Neutrophil (primary cell): ENCODE measurements at regions not wholly inside any gene's neighbourhood (a gene's known extent, or its start where the extent isn't known, plus 50 kb on each side); places are given as distances from the start of the nearest gene placed in this dataset.

ENCODE experiments used
- H3K27ac ChIP-seq: fragments of 200-600 bp; sonication (generic); 2 replicates; pipeline ENCODE4 v1.5.1; 2016; ENCODE audit warnings: mild to moderate bottlenecking, moderate library complexity
- H3K27me3 ChIP-seq: fragments of 200-600 bp; sonication (generic); 2 replicates; pipeline ENCODE4 v1.6.0; 2016; ENCODE audit warnings: mild to moderate bottlenecking
- H3K36me3 ChIP-seq: fragments of 200-600 bp; sonication (generic); 2 replicates; pipeline ENCODE4 v1.5.1; 2017
- H3K4me1 ChIP-seq, 2 experiments: fragments of 200-600 bp in 1 of 2; sonication (generic) in 1 of 2; 1 replicate in 1 of 2; 2 replicates in 1 of 2; pipeline versions ENCODE4 v1.5.1 to v1.6.1; 2013 to 2016; ENCODE audit warnings: low read depth in 1 of 2, low read length in 1 of 2, mild to moderate bottlenecking in 1 of 2, moderate library complexity in 1 of 2; ENCODE audit not compliant: control insufficient read depth in 1 of 2, insufficient read depth in 1 of 2
- H3K4me3 ChIP-seq, 2 experiments: fragments of 200-600 bp in 1 of 2; sonication (generic) in 1 of 2; 1 replicate in 1 of 2; 2 replicates in 1 of 2; pipeline ENCODE4 v1.5.1; 2013 to 2016; ENCODE audit warnings: low read depth in 1 of 2, low read length in 1 of 2, mild to moderate bottlenecking in 1 of 2, moderate library complexity in 1 of 2
- H3K9me3 ChIP-seq: fragments of 200-600 bp; sonication (generic); 2 replicates; pipeline ENCODE4 v1.5.1; 2016
- TF ChIP-seq, protein P1 (sequence below): fragments of 200-600 bp; sonication (generic); IDR thresholded peaks from 2 replicates; pipeline ENCODE4 v1.5.1; 2016; ENCODE audit warnings: antibody characterized with exemption

DNA sequence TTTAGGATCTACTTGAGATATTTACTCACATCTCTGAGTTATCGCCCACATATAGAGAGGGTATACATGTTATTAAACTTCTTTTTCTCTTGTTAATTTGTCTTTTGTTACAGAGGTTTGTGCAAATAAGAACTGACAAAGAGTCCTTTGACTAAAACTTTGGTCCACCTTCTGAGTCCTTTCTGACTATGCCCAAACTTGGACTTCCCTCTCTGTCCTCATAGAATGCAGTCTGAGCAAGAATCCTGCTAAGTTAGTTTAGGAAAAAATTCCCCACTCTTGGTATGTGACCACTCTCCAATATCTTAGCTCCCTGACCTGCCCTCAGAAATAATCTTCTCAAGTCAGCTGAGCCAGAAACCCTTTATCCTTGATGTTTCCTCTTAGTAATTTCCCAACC lies 257.5 kb upstream of the REG3G start:
- Histone ChIP-seq H3K36me3 (no peaks in the 10 kb centered on the region), H3K27ac (no peak overlapping the region), H3K4me3 (no peak overlapping the region), H3K27me3 (no peaks in the 10 kb centered on the region), H3K4me1 (no peaks in the 10 kb centered on the region), H3K9me3 (no peaks in the 10 kb centered on the region)
- TF ChIP-seq, protein P1, sequence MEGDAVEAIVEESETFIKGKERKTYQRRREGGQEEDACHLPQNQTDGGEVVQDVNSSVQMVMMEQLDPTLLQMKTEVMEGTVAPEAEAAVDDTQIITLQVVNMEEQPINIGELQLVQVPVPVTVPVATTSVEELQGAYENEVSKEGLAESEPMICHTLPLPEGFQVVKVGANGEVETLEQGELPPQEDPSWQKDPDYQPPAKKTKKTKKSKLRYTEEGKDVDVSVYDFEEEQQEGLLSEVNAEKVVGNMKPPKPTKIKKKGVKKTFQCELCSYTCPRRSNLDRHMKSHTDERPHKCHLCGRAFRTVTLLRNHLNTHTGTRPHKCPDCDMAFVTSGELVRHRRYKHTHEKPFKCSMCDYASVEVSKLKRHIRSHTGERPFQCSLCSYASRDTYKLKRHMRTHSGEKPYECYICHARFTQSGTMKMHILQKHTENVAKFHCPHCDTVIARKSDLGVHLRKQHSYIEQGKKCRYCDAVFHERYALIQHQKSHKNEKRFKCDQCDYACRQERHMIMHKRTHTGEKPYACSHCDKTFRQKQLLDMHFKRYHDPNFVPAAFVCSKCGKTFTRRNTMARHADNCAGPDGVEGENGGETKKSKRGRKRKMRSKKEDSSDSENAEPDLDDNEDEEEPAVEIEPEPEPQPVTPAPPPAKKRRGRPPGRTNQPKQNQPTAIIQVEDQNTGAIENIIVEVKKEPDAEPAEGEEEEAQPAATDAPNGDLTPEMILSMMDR = no peak

DNA sequence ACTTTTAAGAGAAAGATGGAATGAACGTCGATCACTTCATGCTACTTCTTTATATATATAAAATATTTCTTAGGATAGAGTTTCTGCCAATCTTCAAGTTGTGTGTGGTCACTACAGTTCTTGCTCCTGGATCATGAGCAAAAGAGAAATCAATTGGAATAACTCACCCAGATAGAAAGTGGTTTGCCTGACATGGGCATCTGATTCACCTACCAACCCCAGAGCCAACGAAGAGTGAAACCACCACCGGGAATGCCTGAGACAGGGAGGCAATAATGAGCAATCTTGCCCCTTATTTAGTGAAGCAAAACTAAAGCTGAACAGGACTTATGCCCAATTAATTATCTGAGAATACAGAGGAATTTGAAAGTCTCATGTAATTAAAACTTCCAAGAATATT lies 250.2 kb upstream of the REG3G start:
- Histone ChIP-seq H3K27ac (no peak overlapping the region), H3K4me1 (no peaks in the 10 kb centered on the region), H3K9me3 (no peaks in the 10 kb centered on the region), H3K27me3 (no peaks in the 10 kb centered on the region), H3K4me3 (no peak overlapping the region), H3K36me3 (no peaks in the 10 kb centered on the region)
- TF ChIP-seq, protein P1 = no peak

DNA sequence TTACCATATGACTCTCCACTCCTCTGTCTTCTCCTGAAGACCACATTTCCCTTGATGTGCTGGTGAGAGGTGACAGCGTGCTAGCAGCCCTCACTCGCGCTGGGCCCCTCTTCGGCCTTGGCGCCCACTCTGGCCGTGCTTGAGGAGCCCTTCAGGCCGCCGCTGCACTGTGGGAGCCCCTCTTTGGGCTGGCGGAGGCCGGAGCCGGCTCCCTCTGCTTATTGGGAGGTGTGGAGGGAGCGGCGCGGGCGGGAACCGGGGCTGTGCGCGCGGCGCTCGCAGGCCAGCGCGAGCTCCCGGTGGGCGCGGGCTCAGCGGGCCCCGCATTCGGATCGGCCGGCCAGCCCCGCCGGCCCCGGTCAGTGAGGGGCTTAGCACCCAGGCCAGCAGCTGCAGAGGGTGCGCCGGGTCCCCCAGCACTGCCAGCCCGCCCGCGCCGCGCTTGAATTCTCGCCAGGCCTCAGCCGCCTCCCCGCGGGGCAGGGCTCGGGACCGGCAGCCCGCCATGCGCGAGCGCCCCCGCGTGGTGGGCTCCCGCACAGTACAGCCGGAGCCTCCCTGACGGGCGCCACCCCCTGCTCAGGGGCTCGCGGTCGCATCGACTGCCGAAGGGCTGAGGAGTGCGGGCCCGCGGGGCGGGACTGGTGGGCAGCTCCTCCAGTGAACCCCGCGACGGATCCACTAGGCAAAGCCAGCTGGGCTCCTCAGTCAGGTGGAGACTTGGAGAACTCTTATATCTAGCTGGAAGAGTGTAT lies 246.6 kb upstream of the REG3G start:
- H3K4me1 ChIP-seq = no peaks in the 10 kb centered on the region
- no peaks in the 10 kb centered on the region for H3K27me3 ChIP-seq
- H3K9me3 ChIP-seq = no peaks in the 10 kb centered on the region
- TF ChIP-seq, protein P1 = no peak
- H3K27ac ChIP-seq = no peak overlapping the region
- H3K36me3 ChIP-seq = no peaks in the 10 kb centered on the region
- H3K4me3 ChIP-seq = no peak overlapping the region

DNA sequence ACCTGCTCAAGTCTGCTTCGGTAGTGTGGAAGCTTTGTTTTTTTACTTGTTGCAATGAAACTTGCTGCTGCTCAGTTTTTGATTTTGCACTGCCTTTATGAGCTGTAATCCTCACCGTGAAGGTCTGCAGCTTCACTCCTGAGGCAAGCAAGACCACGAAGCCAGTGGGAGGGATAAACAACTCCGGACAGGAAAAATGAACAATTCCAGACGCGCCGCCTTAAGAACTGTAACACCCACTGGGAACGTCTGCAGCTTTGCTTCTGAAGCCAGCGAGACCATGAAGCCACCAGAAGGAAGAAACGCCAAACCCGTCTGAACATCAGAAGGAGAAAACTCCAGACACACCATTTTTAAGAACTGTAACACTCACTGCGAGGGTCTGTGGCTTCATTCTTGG lies 245.7 kb upstream of the REG3G start:
- Histone ChIP-seq H3K27ac (no peak overlapping the region), H3K4me3 (no peak overlapping the region), H3K9me3 (no peaks in the 10 kb centered on the region), H3K4me1 (no peaks in the 10 kb centered on the region), H3K36me3 (no peaks in the 10 kb centered on the region), H3K27me3 (no peaks in the 10 kb centered on the region)
- TF ChIP-seq, protein P1 = no peak

DNA sequence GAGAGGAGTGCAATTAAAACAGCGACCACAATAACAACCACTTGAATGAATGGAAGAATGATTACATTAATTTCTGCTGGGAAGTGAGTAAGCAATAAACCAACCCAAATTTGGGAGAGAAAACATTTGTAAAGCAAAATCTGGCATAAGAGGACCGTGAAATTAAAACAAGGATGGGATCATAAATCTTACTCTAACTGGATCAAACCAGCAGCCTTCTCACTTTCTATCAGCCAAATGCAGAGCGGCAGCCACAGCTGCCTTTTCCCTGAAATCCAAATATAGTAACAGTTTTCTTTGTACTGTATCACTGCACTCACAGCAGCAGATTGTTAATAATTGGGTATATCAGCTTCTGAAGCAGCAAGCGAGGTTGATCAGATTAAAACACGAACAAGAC lies 245.2 kb upstream of the REG3G start:
- no peak overlapping the region for H3K4me3 ChIP-seq
- no peaks in the 10 kb centered on the region for H3K4me1 ChIP-seq
- no peak overlapping the region for H3K27ac ChIP-seq
- H3K27me3 ChIP-seq = no peaks in the 10 kb centered on the region
- no peaks in the 10 kb centered on the region for H3K36me3 ChIP-seq
- TF ChIP-seq, protein P1 = no peak
- H3K9me3 ChIP-seq = no peaks in the 10 kb centered on the region
